DMS153 treated with DMSO at 0.1 percent for 48 hours (cell line): ENCODE measurements at regions not wholly inside any gene's neighbourhood (a gene's known extent, or its start where the extent isn't known, plus 50 kb on each side); places are given as distances from the start of the nearest gene placed in this dataset.

ENCODE experiments used
- DNase-seq: peaks from one replicate; lab custom pipeline; 2025; ENCODE audit not compliant: unreplicated experiment; lab: John Stamatoyannopoulos, UW

- no peak for DNase-seq
Observed at GRCh38 chr15:79656151-79657000, 224.2 kb downstream of the MINAR1 start.

- DNase-seq, result no peak
Observed at GRCh38 chr15:79657722-79658121, 225.6 kb downstream of the MINAR1 start.

- DNase-seq, result no peak
Observed at GRCh38 chr15:79659691-79660090, 227.6 kb downstream of the MINAR1 start.

DNA sequence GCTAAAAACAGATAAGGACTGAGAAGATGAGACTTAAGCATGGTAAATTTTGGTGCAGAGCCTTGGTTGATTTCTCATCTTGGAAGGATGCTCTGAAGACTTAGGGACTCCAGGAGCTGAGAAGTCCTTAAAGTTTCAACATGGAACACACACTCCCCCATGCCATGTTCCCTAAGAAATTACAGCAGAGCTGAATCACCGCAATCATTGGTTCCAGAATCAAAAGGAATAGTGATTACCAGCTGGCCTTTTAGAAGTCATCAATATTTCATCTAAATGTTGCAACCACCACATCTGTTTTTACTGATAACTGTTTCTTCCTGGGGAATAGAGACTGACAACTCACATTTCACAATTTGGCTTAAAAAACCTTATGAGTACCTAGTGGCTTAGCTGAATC is 229.3 kb downstream of the MINAR1 start:
- no peak for DNase-seq

- DNase-seq, result no peak
Observed at GRCh38 chr15:79673416-79674123, 223.2 kb downstream of the MTHFS start.

GRCh38 chr15:79674124-79674465 is 222.7 kb downstream of the MTHFS start:
- DNase-seq, result no peak

DNA sequence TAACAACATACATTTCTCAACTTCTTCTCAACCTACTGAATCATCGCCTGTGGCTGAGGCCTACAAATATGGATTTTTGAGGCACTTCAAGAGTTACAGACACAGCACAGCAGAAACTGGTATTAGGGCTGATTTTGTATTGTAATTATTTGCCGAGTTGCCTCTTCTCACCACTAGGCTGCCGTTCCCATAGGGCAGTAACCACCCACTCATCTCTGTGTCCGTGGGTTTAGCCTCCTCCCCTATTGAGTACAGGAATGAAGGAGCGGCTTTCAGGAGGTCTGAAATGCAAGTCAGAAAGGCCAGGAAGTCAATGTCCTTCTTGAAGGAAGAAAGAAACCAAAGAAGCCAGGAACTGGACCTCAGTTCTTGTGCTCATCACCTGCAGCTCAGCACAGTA is 220.8 kb downstream of the MTHFS start:
- no peak for DNase-seq

GRCh38 chr15:79676621-79677020 is 220.2 kb downstream of the MTHFS start:
- no peak for DNase-seq

DNA sequence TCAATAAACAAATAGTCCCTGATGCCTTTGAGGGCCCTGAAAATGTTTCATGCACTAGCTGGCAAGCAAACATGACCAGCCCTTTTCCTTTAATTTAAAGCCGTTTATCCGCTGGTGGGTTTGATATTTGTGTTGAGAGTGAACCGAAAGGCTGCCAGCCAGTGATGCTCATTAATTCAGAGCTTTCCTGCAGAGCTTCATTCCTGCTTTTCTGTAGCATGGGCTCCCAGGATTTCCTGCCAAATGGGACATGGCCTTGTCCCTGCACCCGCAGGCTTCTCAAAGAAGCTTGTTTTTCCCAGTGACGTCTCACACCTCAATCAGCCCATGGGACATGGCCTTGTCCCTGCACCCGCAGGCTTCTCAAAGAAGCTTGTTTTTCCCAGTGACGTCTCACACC is 219.6 kb downstream of the MTHFS start:
- no peak for DNase-seq

DNA sequence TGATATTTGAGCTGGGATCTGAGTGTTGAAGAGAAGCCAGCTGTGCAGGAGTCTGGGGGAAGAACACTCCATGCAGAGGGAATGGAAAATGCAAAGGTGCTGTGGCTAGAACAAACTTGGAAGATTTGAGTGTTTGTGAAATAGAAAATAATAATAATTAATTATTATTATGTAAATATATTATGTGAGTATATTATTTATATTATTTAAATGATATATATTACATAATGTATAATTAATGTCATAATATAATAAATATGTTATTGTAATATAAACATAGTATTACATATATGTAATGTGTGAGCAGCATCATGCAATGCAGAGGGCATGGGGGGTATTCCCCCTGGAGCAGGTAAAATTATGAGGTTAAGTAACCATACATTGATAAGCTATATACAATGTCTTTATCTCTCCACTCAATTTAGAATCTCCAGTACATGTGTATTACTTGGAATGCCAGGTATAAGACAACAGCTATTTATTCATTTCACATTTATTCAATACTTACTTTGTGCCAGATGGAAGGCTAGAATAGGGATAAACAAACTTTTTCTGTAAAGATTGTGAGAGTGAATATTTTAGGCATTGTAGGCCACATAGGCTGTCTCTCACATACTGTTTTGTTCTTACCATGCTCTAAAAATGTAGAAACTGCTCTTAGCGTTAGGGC is 218.6 kb downstream of the MTHFS start:
- DNase-seq, result no peak

- no peak for DNase-seq
Observed at GRCh38 chr15:79680720-79681119, 216.1 kb downstream of the MTHFS start.

- no peak for DNase-seq
Observed at GRCh38 chr15:79682285-79682684, 214.5 kb downstream of the MTHFS start.

- DNase-seq, result no peak
Observed at GRCh38 chr15:79682851-79683288, 213.9 kb downstream of the MTHFS start.

GRCh38 chr15:79689030-79689429 is 207.8 kb downstream of the MTHFS start:
- DNase-seq, result no peak

GRCh38 chr15:79700951-79701480 is 195.8 kb downstream of the MTHFS start:
- no peak for DNase-seq

DNA sequence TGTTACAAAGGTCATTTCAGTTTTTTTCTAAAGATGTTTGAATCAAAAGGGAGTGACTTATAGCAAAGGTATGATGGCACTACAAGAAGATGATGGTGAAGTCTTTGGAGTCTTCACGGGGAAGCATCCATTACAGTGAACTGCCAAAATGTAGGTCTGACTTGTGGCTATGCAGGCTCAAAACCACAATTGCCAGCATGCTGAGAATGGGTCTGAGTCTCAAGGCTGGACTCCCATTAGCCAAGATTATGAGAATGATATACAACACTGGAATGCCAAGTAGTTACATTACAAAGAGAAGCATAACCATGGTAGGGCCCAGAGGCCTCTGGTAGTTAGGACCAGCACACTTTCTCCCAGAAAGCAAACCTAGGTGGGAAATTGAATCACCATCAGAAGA is 194.2 kb downstream of the MTHFS start:
- no peak for DNase-seq

GRCh38 chr15:79721256-79721655 is 175.6 kb downstream of the MTHFS start:
- DNase-seq, result no peak

GRCh38 chr15:79724312-79724711 is 172.5 kb downstream of the MTHFS start:
- no peak for DNase-seq

DNA sequence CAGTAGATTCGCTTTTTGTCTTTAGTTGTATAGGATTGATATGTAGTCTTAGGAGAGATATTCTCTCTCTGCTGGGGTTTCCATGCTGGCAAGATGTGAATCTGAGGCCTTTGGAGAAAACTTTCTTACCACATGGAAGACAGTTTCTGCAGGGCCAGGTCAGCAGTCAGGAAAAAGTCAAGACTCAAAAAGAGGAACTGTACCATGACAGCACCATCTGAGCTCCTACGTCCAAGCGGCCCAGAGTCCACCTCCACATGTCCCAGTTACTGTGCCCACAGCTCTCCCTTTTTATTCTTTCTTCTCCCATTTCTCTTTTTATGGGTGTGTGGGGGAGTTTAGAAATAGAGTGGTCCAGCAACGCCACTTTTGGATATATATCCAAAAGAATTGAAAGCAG is 172.0 kb downstream of the MTHFS start:
- no peak for DNase-seq

GRCh38 chr15:79728867-79729266 is 167.9 kb downstream of the MTHFS start:
- DNase-seq, result no peak

DNA sequence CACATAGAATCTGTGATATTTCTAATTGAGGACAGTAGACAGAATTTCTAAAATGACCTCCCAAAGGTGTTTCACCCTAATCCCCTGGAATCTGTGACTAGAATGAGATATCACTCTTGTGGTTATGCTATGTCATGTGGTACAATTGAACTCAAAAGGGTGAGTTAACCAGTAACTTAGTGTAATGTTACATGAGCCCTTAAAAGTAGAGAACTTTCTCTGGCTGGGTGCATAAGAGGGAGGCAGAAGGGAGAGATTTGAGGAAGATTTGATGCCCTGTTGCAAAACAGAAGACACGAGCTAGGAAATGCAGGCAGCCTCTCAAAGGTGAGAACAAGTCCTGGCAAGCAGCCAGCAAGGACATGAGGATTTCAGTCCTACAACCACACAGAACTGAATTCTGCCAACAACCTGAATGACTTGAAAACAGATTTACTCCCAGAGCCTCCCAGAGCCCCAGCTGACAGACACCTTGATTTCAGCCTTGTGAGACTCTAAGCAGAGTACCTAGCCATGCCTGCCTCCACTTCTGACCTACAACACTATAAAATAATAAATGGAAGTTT is 160.3 kb downstream of the MTHFS start:
- DNase-seq, result no peak
